ENCODE measurements at regions not wholly inside any gene's neighbourhood (a gene's known extent, or its start where the extent isn't known, plus 50 kb on each side); places are given as distances from the start of the nearest gene placed in this dataset.
"Not testable (repeated sequence)": the region's sequence is repeated elsewhere in the genome, so short reads cannot be mapped to it uniquely, and the experiment has no call there.

- H3K36me3 Mint-ChIP-seq (ENCODE audit: low read depth), result no peaks in the 10 kb centered on the region
- no peak overlapping the region for H3K27ac Mint-ChIP-seq
- H3K9me3 ChIP-seq (ENCODE audit: control insufficient read depth, low read length, poor library complexity, severe bottlenecking), result no peaks in the 10 kb centered on the region
- H3K27me3 Mint-ChIP-seq, result peaks cover 5% of the 10 kb centered on the region
- ATAC-seq (no peak), DNase-seq (no peak)
- H3K4me3 Mint-ChIP-seq, result no peak overlapping the region
- H3K4me1 Mint-ChIP-seq, result no peaks in the 10 kb centered on the region
Measured at GRCh38 chr3:69496856-69497255, 111.0 kb upstream of the FRMD4B start.

GRCh38 chr3:69494185-69494584 is 108.3 kb upstream of the FRMD4B start:
- Mint-ChIP-seq H3K27ac (no peak overlapping the region), H3K4me3 (no peak overlapping the region), H3K36me3 (ENCODE audit: low read depth) (no peaks in the 10 kb centered on the region), H3K27me3 (peaks cover 8% of the 10 kb centered on the region), H3K4me1 (peaks cover 2% of the 10 kb centered on the region)
- no peak for DNase-seq
- no peaks in the 10 kb centered on the region for H3K9me3 ChIP-seq (ENCODE audit: control insufficient read depth, low read length, poor library complexity, severe bottlenecking)
- ATAC-seq, result no peak

GRCh38 chr3:69493157-69493556 is 107.3 kb upstream of the FRMD4B start:
- Mint-ChIP-seq H3K4me3 (no peak overlapping the region), H3K36me3 (ENCODE audit: low read depth) (no peaks in the 10 kb centered on the region), H3K4me1 (peaks cover 2% of the 10 kb centered on the region), H3K27me3 (peaks cover 8% of the 10 kb centered on the region), H3K27ac (no peak overlapping the region)
- no peak for ATAC-seq
- H3K9me3 ChIP-seq (ENCODE audit: control insufficient read depth, low read length, poor library complexity, severe bottlenecking), result no peaks in the 10 kb centered on the region
- DNase-seq, result no peak

- Mint-ChIP-seq H3K4me3 (no peak overlapping the region), H3K36me3 (ENCODE audit: low read depth) (no peaks in the 10 kb centered on the region), H3K27ac (no peak overlapping the region), H3K27me3 (peaks cover 8% of the 10 kb centered on the region), H3K4me1 (peaks cover 2% of the 10 kb centered on the region)
- no peaks in the 10 kb centered on the region for H3K9me3 ChIP-seq (ENCODE audit: control insufficient read depth, low read length, poor library complexity, severe bottlenecking)
- no peak for ATAC-seq
- no peak for DNase-seq
Measured at GRCh38 chr3:69491975-69492374, 106.1 kb upstream of the FRMD4B start.

- Mint-ChIP-seq H3K36me3 (ENCODE audit: low read depth) (no peaks in the 10 kb centered on the region), H3K4me1 (peaks cover 2% of the 10 kb centered on the region), H3K27me3 (peaks cover 8% of the 10 kb centered on the region), H3K4me3 (no peak overlapping the region), H3K27ac (no peak overlapping the region)
- ATAC-seq, result no peak
- DNase-seq, result no peak
- H3K9me3 ChIP-seq (ENCODE audit: control insufficient read depth, low read length, poor library complexity, severe bottlenecking), result no peaks in the 10 kb centered on the region
Measured at GRCh38 chr3:69490971-69491370, 105.1 kb upstream of the FRMD4B start.

GRCh38 chr3:69490235-69490634 is 104.3 kb upstream of the FRMD4B start:
- ATAC-seq, result no peak
- no peak for DNase-seq
- Mint-ChIP-seq H3K36me3 (ENCODE audit: low read depth) (no peaks in the 10 kb centered on the region), H3K4me3 (no peak overlapping the region), H3K27ac (no peak overlapping the region), H3K4me1 (peaks cover 2% of the 10 kb centered on the region), H3K27me3 (peaks cover 8% of the 10 kb centered on the region)
- no peaks in the 10 kb centered on the region for H3K9me3 ChIP-seq (ENCODE audit: control insufficient read depth, low read length, poor library complexity, severe bottlenecking)

GRCh38 chr3:69488026-69488425 is 102.1 kb upstream of the FRMD4B start:
- H3K27me3 Mint-ChIP-seq, result peaks cover 19% of the 10 kb centered on the region
- no peaks in the 10 kb centered on the region for H3K36me3 Mint-ChIP-seq (ENCODE audit: low read depth)
- no peak for DNase-seq
- no peaks in the 10 kb centered on the region for H3K9me3 ChIP-seq (ENCODE audit: control insufficient read depth, low read length, poor library complexity, severe bottlenecking)
- no peak overlapping the region for H3K4me3 Mint-ChIP-seq
- H3K27ac Mint-ChIP-seq, result no peak overlapping the region
- ATAC-seq, result no peak
- peaks cover 2% of the 10 kb centered on the region for H3K4me1 Mint-ChIP-seq

- no peak for ATAC-seq
- H3K4me3 Mint-ChIP-seq, result no peak overlapping the region
- H3K36me3 Mint-ChIP-seq (ENCODE audit: low read depth), result no peaks in the 10 kb centered on the region
- no peak overlapping the region for H3K27ac Mint-ChIP-seq
- no peak for DNase-seq
- H3K4me1 Mint-ChIP-seq, result no peaks in the 10 kb centered on the region
- H3K27me3 Mint-ChIP-seq, result peaks cover 18% of the 10 kb centered on the region
- no peaks in the 10 kb centered on the region for H3K9me3 ChIP-seq (ENCODE audit: control insufficient read depth, low read length, poor library complexity, severe bottlenecking)
Measured at GRCh38 chr3:69485489-69485888, 99.6 kb upstream of the FRMD4B start.

GRCh38 chr3:69484507-69485393 is 98.9 kb upstream of the FRMD4B start:
- H3K9me3 ChIP-seq (ENCODE audit: control insufficient read depth, low read length, poor library complexity, severe bottlenecking), result no peaks in the 10 kb centered on the region
- H3K27ac Mint-ChIP-seq, result no peak overlapping the region
- no peak overlapping the region for H3K4me3 Mint-ChIP-seq
- no peaks in the 10 kb centered on the region for H3K4me1 Mint-ChIP-seq
- ATAC-seq (no peak), DNase-seq (no peak)
- no peaks in the 10 kb centered on the region for H3K36me3 Mint-ChIP-seq (ENCODE audit: low read depth)
- H3K27me3 Mint-ChIP-seq, result peaks cover 16% of the 10 kb centered on the region

- no peaks in the 10 kb centered on the region for H3K4me1 Mint-ChIP-seq
- no peak overlapping the region for H3K27ac Mint-ChIP-seq
- no peak for ATAC-seq
- H3K36me3 Mint-ChIP-seq (ENCODE audit: low read depth), result no peaks in the 10 kb centered on the region
- H3K27me3 Mint-ChIP-seq, result peaks cover 16% of the 10 kb centered on the region
- no peak for DNase-seq
- H3K9me3 ChIP-seq (ENCODE audit: control insufficient read depth, low read length, poor library complexity, severe bottlenecking), result no peaks in the 10 kb centered on the region
- H3K4me3 Mint-ChIP-seq, result no peak overlapping the region
Measured at GRCh38 chr3:69483449-69483848, 97.6 kb upstream of the FRMD4B start.

- not testable (repeated sequence) for H3K27ac Mint-ChIP-seq; H3K4me3 Mint-ChIP-seq; H3K4me1 Mint-ChIP-seq; H3K9me3 ChIP-seq (ENCODE audit: control insufficient read depth, low read length, poor library complexity, severe bottlenecking); DNase-seq; ATAC-seq; H3K36me3 Mint-ChIP-seq (ENCODE audit: low read depth)
- peaks cover 16% of the 10 kb centered on the region for H3K27me3 Mint-ChIP-seq
Measured at GRCh38 chr3:69480986-69481385, 95.1 kb upstream of the FRMD4B start.

GRCh38 chr3:69474186-69474585 is 88.3 kb upstream of the FRMD4B start:
- ATAC-seq, result no peak
- H3K4me3 Mint-ChIP-seq, result no peak overlapping the region

GRCh38 chr3:69472093-69472492 is 86.2 kb upstream of the FRMD4B start:
- ATAC-seq (no peak), DNase-seq (no peak)
- no peaks in the 10 kb centered on the region for H3K9me3 ChIP-seq (ENCODE audit: control insufficient read depth, low read length, poor library complexity, severe bottlenecking)
- H3K36me3 Mint-ChIP-seq (ENCODE audit: low read depth), result no peaks in the 10 kb centered on the region
- no peaks in the 10 kb centered on the region for H3K4me1 Mint-ChIP-seq
- peaks cover 13% of the 10 kb centered on the region for H3K27me3 Mint-ChIP-seq
- H3K4me3 Mint-ChIP-seq, result no peak overlapping the region
- no peak overlapping the region for H3K27ac Mint-ChIP-seq

More at GRCh38 chr3:69474186-69474585, 88.3 kb upstream of the FRMD4B start:
- Mint-ChIP-seq H3K4me1 (no peaks in the 10 kb centered on the region), H3K27me3 (peaks cover 5% of the 10 kb centered on the region), H3K27ac (no peak overlapping the region), H3K36me3 (ENCODE audit: low read depth) (no peaks in the 10 kb centered on the region)
- H3K9me3 ChIP-seq (ENCODE audit: control insufficient read depth, low read length, poor library complexity, severe bottlenecking), result no peaks in the 10 kb centered on the region
- DNase-seq, result no peak

- Mint-ChIP-seq H3K27me3 (peaks cover 24% of the 10 kb centered on the region), H3K27ac (no peak overlapping the region), H3K36me3 (ENCODE audit: low read depth) (no peaks in the 10 kb centered on the region), H3K4me3 (no peak overlapping the region), H3K4me1 (no peaks in the 10 kb centered on the region)
- no peaks in the 10 kb centered on the region for H3K9me3 ChIP-seq (ENCODE audit: control insufficient read depth, low read length, poor library complexity, severe bottlenecking)
- DNase-seq (no peak), ATAC-seq (no peak)
Measured at GRCh38 chr3:69463531-69463930, 77.6 kb upstream of the FRMD4B start.
